K562 (cell line): ENCODE measurements at regions not wholly inside any gene's neighbourhood (a gene's known extent, or its start where the extent isn't known, plus 50 kb on each side); places are given as distances from the start of the nearest gene placed in this dataset.

Source experiments
- ATAC-seq: fragments of 200-7000 bp; cut with Tn5 transposase; 3 replicates; pipeline ENCODE4 v1.9.1; 2020; ENCODE audit warnings: moderate library complexity
- BruUV-seq: library from RNA; stranded (reverse); fragments of 400-500 nt; replicated peaks from 2 replicates; lab custom pipeline; 2021; lab: Mats Ljungman, UMichigan
- CTCF ChIA-PET: fragments of 300-600 bp; formaldehyde crosslinking; extraction: SDS; loops from one replicate; lab custom pipeline; 2021; ENCODE audit warnings: low intra/inter-chr PET ratio; lab: Yijun Ruan, JAX
- POLR2A ChIA-PET: fragments of 300-600, 350-650 bp; sonication (Branson Sonifier 250); formaldehyde crosslinking; extraction: SDS; loops from one replicate; lab custom pipeline; 2021; ENCODE audit warnings: antibody characterized with exemption, inconsistent platforms; lab: Yijun Ruan, JAX
- DNase-seq, 4 experiments: peaks; one replicate each; pipeline versions ENCODE4 v3.0.0 to v3.0.0-alpha.2; 2011 to 2018; ENCODE audit warnings: low spot score in 3 of 4, mixed read lengths in 3 of 4; ENCODE audit errors: extremely low read depth in 1 of 4
- FAIRE-seq: peaks from 2 replicates; lab custom pipeline; 2011; peaks lifted over from hg19 to GRCh38; lab: Jason Lieb, UNC
- H2AFZ ChIP-seq: 2 replicates; pipeline ENCODE4 v1.6.0; 2011; ENCODE audit warnings: low read depth, low read length, control low read depth, inconsistent platforms
- H3K27ac ChIP-seq: fragments of 200-600 bp; 3 replicates; pipeline ENCODE4 v1.8.0; 2011; ENCODE audit warnings: low read depth, mild to moderate bottlenecking, control low read depth, inconsistent platforms, low read length, moderate library complexity, mixed read lengths; ENCODE audit errors: extremely low read depth
- H3K27me3 ChIP-seq, 2 experiments: fragments of 300-600 bp in 1 of 2; 2 replicates in 1 of 2; 3 replicates in 1 of 2; pipeline versions ENCODE4 v1.6.0 to v1.8.0; 2011; ENCODE audit warnings: inconsistent platforms in 2 of 2, low read length in 2 of 2, mild to moderate bottlenecking in 1 of 2, mixed read lengths in 1 of 2, moderate library complexity in 1 of 2; ENCODE audit not compliant: control insufficient read depth in 2 of 2, insufficient read depth in 2 of 2
- H3K36me3 ChIP-seq: fragments of 300-600 bp; 3 replicates; pipeline ENCODE4 v1.8.0; 2011; ENCODE audit warnings: mild to moderate bottlenecking, low read length, inconsistent platforms; ENCODE audit not compliant: control insufficient read depth, insufficient read depth
- H3K4me1 ChIP-seq, 2 experiments: fragments of 200-600 bp in 1 of 2; replicated peaks in 1 of 2; 2 replicates in 1 of 2; 3 replicates in 1 of 2; pipeline versions ENCODE4 v1.5.1 to v1.8.0; 2011; ENCODE audit warnings: inconsistent platforms in 2 of 2, low read length in 2 of 2, mild to moderate bottlenecking in 1 of 2, mixed read lengths in 1 of 2, moderate library complexity in 1 of 2; ENCODE audit not compliant: control insufficient read depth in 2 of 2, insufficient read depth in 2 of 2
- H3K4me2 ChIP-seq: 2 replicates; pipeline ENCODE4 v1.6.1; 2011; ENCODE audit warnings: low read length, control low read depth, inconsistent platforms, mixed read lengths; ENCODE audit not compliant: insufficient read depth
- H3K4me3 ChIP-seq: fragments of 200-600 bp; sonication (generic), shearing (Covaris generic); 2 replicates; pipeline ENCODE4 v1.5.1; 2016; ENCODE audit warnings: control low read depth, inconsistent platforms
- H3K79me2 ChIP-seq: fragments of 200-600 bp; 3 replicates; pipeline ENCODE4 v1.8.0; 2011; ENCODE audit warnings: low read length, inconsistent platforms; ENCODE audit not compliant: control insufficient read depth, insufficient read depth
- H3K9ac ChIP-seq, 2 experiments: 2 replicates each; pipeline versions ENCODE4 v1.6.0 to v1.6.1; 2011; ENCODE audit warnings: low read depth in 2 of 2, low read length in 2 of 2, control low read depth in 1 of 2, inconsistent platforms in 1 of 2, mild to moderate bottlenecking in 1 of 2, mixed read lengths in 1 of 2; ENCODE audit not compliant: insufficient read depth in 1 of 2
- H3K9me1 ChIP-seq: one replicate; pipeline ENCODE4 v1.6.0; 2011; ENCODE audit warnings: inconsistent platforms, mild to moderate bottlenecking, low read length, moderate library complexity; ENCODE audit not compliant: control insufficient read depth, insufficient read depth
- H3K9me3 ChIP-seq: replicated peaks from 2 replicates; pipeline ENCODE4 v1.5.1; 2011; ENCODE audit warnings: low read depth, low read length, inconsistent platforms; ENCODE audit not compliant: control insufficient read depth, insufficient read depth
- H4K20me1 ChIP-seq: replicated peaks from 2 replicates; pipeline ENCODE4 v1.6.1; 2011; ENCODE audit warnings: low read length, inconsistent platforms, mixed read lengths; ENCODE audit not compliant: control insufficient read depth, insufficient read depth
- NFYB ChIP-seq: IDR thresholded peaks from 2 replicates; pipeline ENCODE4 v1.6.1; 2011; ENCODE audit warnings: mild to moderate bottlenecking, moderate library complexity; ENCODE audit not compliant: insufficient read length; ENCODE audit errors: extremely low read depth
- ZNF12 ChIP-seq: sonication (generic); formaldehyde crosslinking; IDR thresholded peaks from 2 replicates; pipeline ENCODE4 v1.4.0; 2020; ENCODE audit warnings: mild to moderate bottlenecking, missing genetic modification reagents
- ZNF121 ChIP-seq: sonication (generic); formaldehyde crosslinking; conservative IDR thresholded peaks from 2 replicates; pipeline ENCODE4 v1.8.0; 2022; ENCODE audit warnings: missing genetic modification reagents
- ZNF699 ChIP-seq: fragments of 250-450 bp; sonication (Bioruptor Pico); IDR thresholded peaks from 2 replicates; pipeline ENCODE4 v1.8.0; 2021; ENCODE audit warnings: mild to moderate bottlenecking, moderate library complexity; ENCODE audit not compliant: insufficient replicate concordance
- whole genome bisulfite sequencing: fragments of 100-300 bp; shearing (Covaris generic); methylation state at CpG from one replicate; pipeline ENCODE4 v1.1.6; 2016; ENCODE audit warnings: low coverage, mixed read lengths; ENCODE audit not compliant: insufficient coverage; ENCODE audit errors: missing lambda C conversion rate; 5-methylcytosine and 5-hydroxymethylcytosine counted together
- in situ Hi-C: fragments of 300-500 bp; cut with MboI; formaldehyde crosslinking; loops from 4 replicates; pipeline ENCODE4 v1.15.0; 2018; ENCODE audit warnings: inconsistent platforms, mixed read lengths
- intact Hi-C: fragments of 100-400 bp; cut with micrococcal nuclease; formaldehyde crosslinking; loops from 2 replicates; pipeline ENCODE4 v1.14.2; 2022
- TF ChIP-seq, protein P1 (sequence below): fragments of 250-450 bp; sonication (Bioruptor Pico); IDR thresholded peaks from 2 replicates; pipeline ENCODE4 v1.8.0; 2022; ENCODE audit warnings: moderate library complexity, mild to moderate bottlenecking, inconsistent platforms
- TF ChIP-seq, protein P2 (sequence below): fragments of 250-450 bp; sonication (Bioruptor Pico); IDR thresholded peaks from 2 replicates; pipeline ENCODE4 v1.9.0; 2021; ENCODE audit warnings: mild to moderate bottlenecking, inconsistent platforms
- TF ChIP-seq, protein P3 (sequence below): fragments of 450-650 bp; formaldehyde crosslinking; conservative IDR thresholded peaks from 2 replicates; pipeline ENCODE4 v1.4.0; 2022; ENCODE audit warnings: mild to moderate bottlenecking, missing genetic modification characterization

DNA sequence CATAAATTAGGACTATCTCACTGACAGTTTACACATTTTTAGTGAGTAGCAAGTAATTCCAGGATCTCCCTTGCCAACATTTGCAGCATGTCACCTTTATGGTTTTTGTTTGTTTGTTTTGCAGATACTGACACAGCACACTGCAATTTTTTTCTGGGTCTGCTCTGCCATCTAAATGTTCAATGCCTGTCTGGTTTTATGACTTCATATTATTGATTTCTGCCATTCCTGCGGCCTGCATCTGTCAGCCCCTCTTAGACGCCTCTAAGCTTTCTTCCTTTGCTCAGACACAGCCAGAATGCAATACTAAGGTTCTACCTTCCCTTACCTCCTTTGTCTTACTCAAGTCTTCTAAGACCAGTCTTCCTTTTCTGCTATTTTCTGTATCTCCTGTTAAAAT is 321.2 kb upstream of the AZI2 start:
- CTCF ChIA-PET, result no interaction called here

More for the DNA sequence above, 321.2 kb upstream of the AZI2 start:
- Histone ChIP-seq H3K4me2 (no peak overlapping the region), H3K9ac (no peak overlapping the region), H3K27me3 (no peaks in the 10 kb centered on the region), H3K4me1 (no peaks in the 10 kb centered on the region), H2AFZ (no peak overlapping the region), H3K9me1 (no peaks in the 10 kb centered on the region), H3K27ac (no peak overlapping the region), H3K4me3 (no peak overlapping the region), H3K79me2 (no peaks in the 10 kb centered on the region), H3K9me3 (no peaks in the 10 kb centered on the region), H3K36me3 (no peaks in the 10 kb centered on the region), H4K20me1 (no peaks in the 10 kb centered on the region)
- in situ Hi-C loops (no loop called here), intact Hi-C loops (no loop called here)
- no peak for ATAC-seq
- 0% methylated on average over 2 of the region's 2 CpGs for WGBS
- BruUV-seq, result no TSS peak
- TF ChIP-seq ZNF121, result no peak
- TF ChIP-seq, protein P1, sequence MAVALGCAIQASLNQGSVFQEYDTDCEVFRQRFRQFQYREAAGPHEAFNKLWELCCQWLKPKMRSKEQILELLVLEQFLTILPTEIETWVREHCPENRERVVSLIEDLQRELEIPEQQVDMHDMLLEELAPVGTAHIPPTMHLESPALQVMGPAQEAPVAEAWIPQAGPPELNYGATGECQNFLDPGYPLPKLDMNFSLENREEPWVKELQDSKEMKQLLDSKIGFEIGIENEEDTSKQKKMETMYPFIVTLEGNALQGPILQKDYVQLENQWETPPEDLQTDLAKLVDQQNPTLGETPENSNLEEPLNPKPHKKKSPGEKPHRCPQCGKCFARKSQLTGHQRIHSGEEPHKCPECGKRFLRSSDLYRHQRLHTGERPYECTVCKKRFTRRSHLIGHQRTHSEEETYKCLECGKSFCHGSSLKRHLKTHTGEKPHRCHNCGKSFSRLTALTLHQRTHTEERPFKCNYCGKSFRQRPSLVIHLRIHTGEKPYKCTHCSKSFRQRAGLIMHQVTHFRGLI, result no peak
- TF ChIP-seq ZNF12 (CRISPR knock-in tag), result no peak
- TF ChIP-seq NFYB, result no peak
- TF ChIP-seq, protein P2, sequence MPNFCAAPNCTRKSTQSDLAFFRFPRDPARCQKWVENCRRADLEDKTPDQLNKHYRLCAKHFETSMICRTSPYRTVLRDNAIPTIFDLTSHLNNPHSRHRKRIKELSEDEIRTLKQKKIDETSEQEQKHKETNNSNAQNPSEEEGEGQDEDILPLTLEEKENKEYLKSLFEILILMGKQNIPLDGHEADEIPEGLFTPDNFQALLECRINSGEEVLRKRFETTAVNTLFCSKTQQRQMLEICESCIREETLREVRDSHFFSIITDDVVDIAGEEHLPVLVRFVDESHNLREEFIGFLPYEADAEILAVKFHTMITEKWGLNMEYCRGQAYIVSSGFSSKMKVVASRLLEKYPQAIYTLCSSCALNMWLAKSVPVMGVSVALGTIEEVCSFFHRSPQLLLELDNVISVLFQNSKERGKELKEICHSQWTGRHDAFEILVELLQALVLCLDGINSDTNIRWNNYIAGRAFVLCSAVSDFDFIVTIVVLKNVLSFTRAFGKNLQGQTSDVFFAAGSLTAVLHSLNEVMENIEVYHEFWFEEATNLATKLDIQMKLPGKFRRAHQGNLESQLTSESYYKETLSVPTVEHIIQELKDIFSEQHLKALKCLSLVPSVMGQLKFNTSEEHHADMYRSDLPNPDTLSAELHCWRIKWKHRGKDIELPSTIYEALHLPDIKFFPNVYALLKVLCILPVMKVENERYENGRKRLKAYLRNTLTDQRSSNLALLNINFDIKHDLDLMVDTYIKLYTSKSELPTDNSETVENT (CRISPR knock-in tag), result no peak
- no peak for TF ChIP-seq ZNF699
- TF ChIP-seq, protein P3, sequence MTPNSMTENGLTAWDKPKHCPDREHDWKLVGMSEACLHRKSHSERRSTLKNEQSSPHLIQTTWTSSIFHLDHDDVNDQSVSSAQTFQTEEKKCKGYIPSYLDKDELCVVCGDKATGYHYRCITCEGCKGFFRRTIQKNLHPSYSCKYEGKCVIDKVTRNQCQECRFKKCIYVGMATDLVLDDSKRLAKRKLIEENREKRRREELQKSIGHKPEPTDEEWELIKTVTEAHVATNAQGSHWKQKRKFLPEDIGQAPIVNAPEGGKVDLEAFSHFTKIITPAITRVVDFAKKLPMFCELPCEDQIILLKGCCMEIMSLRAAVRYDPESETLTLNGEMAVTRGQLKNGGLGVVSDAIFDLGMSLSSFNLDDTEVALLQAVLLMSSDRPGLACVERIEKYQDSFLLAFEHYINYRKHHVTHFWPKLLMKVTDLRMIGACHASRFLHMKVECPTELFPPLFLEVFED (CRISPR knock-in tag), result no peak
- no peak for DNase-seq
- POLR2A ChIA-PET, result no interaction called here
- FAIRE-seq, result no peak
